Fibroblast of lung (primary cell): ENCODE measurements at regions not wholly inside any gene's neighbourhood (a gene's known extent, or its start where the extent isn't known, plus 50 kb on each side); places are given as distances from the start of the nearest gene placed in this dataset.
A peak's percentile ranks its signal among the peaks of the same experiment; 100 is the strongest.

Experiments
- DNase-seq, 2 donors: peaks; one replicate each; pipeline versions ENCODE4 v3.0.0 to v3.0.0-alpha.2; 2010; ENCODE audit warnings: low read depth in 2 of 2
- H2AFZ ChIP-seq: 2 replicates; pipeline ENCODE4 v1.5.1; 2012; ENCODE audit warnings: low read length, control low read depth, inconsistent platforms
- H3K27ac ChIP-seq: 2 replicates; pipeline ENCODE4 v1.5.1; 2011; ENCODE audit warnings: low read length, control low read depth; ENCODE audit not compliant: insufficient read depth
- H3K27me3 ChIP-seq: 2 replicates; pipeline ENCODE4 v1.5.1; 2011; ENCODE audit warnings: mild to moderate bottlenecking, low read length; ENCODE audit not compliant: control insufficient read depth, insufficient read depth
- H3K36me3 ChIP-seq: 2 replicates; pipeline ENCODE4 v1.5.1; 2011; ENCODE audit warnings: low read length; ENCODE audit not compliant: control insufficient read depth, insufficient read depth
- H3K4me1 ChIP-seq: 2 replicates; pipeline ENCODE4 v1.5.1; 2011; ENCODE audit warnings: low read length; ENCODE audit not compliant: control insufficient read depth, insufficient read depth; ENCODE audit errors: extremely low read depth
- H3K4me2 ChIP-seq: 2 replicates; pipeline ENCODE4 v1.5.1; 2011; ENCODE audit warnings: low read length, control low read depth; ENCODE audit not compliant: insufficient read depth; ENCODE audit errors: extremely low read depth
- H3K4me3 ChIP-seq, 4 experiments: fragments of 200-600 bp in 1 of 4; sonication (generic) in 1 of 4; replicated peaks in 1 of 4; 2 replicates each; pipeline ENCODE4 v1.5.1; 2011 to 2016; ENCODE audit warnings: low read length in 4 of 4, low read depth in 3 of 4, mild to moderate bottlenecking in 3 of 4, control low read depth in 2 of 4, inconsistent platforms in 1 of 4, mixed read lengths in 1 of 4; ENCODE audit not compliant: insufficient read depth in 1 of 4; ENCODE audit errors: control extremely low read depth in 1 of 4
- H3K79me2 ChIP-seq: 2 replicates; pipeline ENCODE4 v1.5.1; 2012; ENCODE audit warnings: mild to moderate bottlenecking, low read length, inconsistent platforms; ENCODE audit not compliant: control insufficient read depth, insufficient read depth
- H3K9ac ChIP-seq: 2 replicates; pipeline ENCODE4 v1.5.1; 2011; ENCODE audit warnings: mild to moderate bottlenecking, low read length, control low read depth; ENCODE audit not compliant: insufficient read depth
- H3K9me3 ChIP-seq: 2 replicates; pipeline ENCODE4 v1.5.1; 2012; ENCODE audit warnings: low read depth, low read length; ENCODE audit not compliant: control insufficient read depth, insufficient read depth
- H4K20me1 ChIP-seq: 2 replicates; pipeline ENCODE4 v1.5.1; 2011; ENCODE audit warnings: low read length; ENCODE audit not compliant: control insufficient read depth, insufficient read depth; ENCODE audit errors: extremely low read depth
- CTCF ChIP-seq, 2 donors: IDR thresholded peaks in 1 of 2; conservative IDR thresholded peaks in 1 of 2; 1 replicate in 1 of 2; 2 replicates in 1 of 2; pipeline ENCODE4 v1.5.1; 2011 to 2012; ENCODE audit warnings: low read length in 2 of 2, control low read depth in 1 of 2, inconsistent platforms in 1 of 2, low read depth in 1 of 2, mild to moderate bottlenecking in 1 of 2
- EZH2 ChIP-seq: IDR thresholded peaks from 2 replicates; pipeline ENCODE4 v1.5.1; 2012; ENCODE audit warnings: low read length, control low read depth, mild to moderate bottlenecking; ENCODE audit errors: missing control alignments

GRCh38 chr9:81071108-81071507, 618.2 kb downstream of the TLE1 start:
- no peak overlapping the region for H3K4me2 ChIP-seq
- no peaks in the 10 kb centered on the region for H3K27me3 ChIP-seq
- H3K27ac ChIP-seq = no peak overlapping the region
- H3K9ac ChIP-seq = no peak overlapping the region
- no peaks in the 10 kb centered on the region for H3K9me3 ChIP-seq
- no peaks in the 10 kb centered on the region for H3K4me1 ChIP-seq
- H4K20me1 ChIP-seq = no peaks in the 10 kb centered on the region
- no peaks in the 10 kb centered on the region for H3K79me2 ChIP-seq
- H3K4me3 ChIP-seq = no peak overlapping the region
- no peaks in the 10 kb centered on the region for H3K36me3 ChIP-seq
- TF ChIP-seq EZH2 = no peak
- TF ChIP-seq CTCF (conservative IDR thresholded peaks at IDR 0.05 in 1 of 2, IDR thresholded peaks at IDR 0.05 in 1 of 2; ENCODE audit: low read depth in 1 of 2, low read length in 2 of 2) = no peak
- peak in 1 of 2 donors; percentile 83 for DNase-seq
- H2AFZ ChIP-seq = no peak overlapping the region

GRCh38 chr9:81070689-81071088, 618.7 kb downstream of the TLE1 start:
- no peak overlapping the region for H3K4me3 ChIP-seq
- no peak overlapping the region for H3K4me2 ChIP-seq
- H3K9me3 ChIP-seq = no peaks in the 10 kb centered on the region
- H2AFZ ChIP-seq = no peak overlapping the region
- H3K79me2 ChIP-seq = no peaks in the 10 kb centered on the region
- no peaks in the 10 kb centered on the region for H3K36me3 ChIP-seq
- H3K27ac ChIP-seq = no peak overlapping the region
- DNase-seq = no peak
- H3K27me3 ChIP-seq = no peaks in the 10 kb centered on the region
- H4K20me1 ChIP-seq = no peaks in the 10 kb centered on the region
- no peak overlapping the region for H3K9ac ChIP-seq
- no peaks in the 10 kb centered on the region for H3K4me1 ChIP-seq
- TF ChIP-seq CTCF (conservative IDR thresholded peaks at IDR 0.05 in 1 of 2, IDR thresholded peaks at IDR 0.05 in 1 of 2; ENCODE audit: low read depth in 1 of 2, low read length in 2 of 2) (no peak), EZH2 (no peak)

GRCh38 chr9:81069923-81070322, 619.4 kb downstream of the TLE1 start:
- no peaks in the 10 kb centered on the region for H3K4me1 ChIP-seq
- DNase-seq = peak in 1 of 2 donors; percentile 85

More at GRCh38 chr9:81069923-81070322, 619.4 kb downstream of the TLE1 start:
- Histone ChIP-seq H2AFZ (no peak overlapping the region), H3K79me2 (no peaks in the 10 kb centered on the region), H4K20me1 (no peaks in the 10 kb centered on the region), H3K36me3 (no peaks in the 10 kb centered on the region), H3K4me3 (no peak overlapping the region), H3K4me2 (no peak overlapping the region), H3K27ac (no peak overlapping the region), H3K27me3 (no peaks in the 10 kb centered on the region), H3K9me3 (no peaks in the 10 kb centered on the region), H3K9ac (no peak overlapping the region)
- TF ChIP-seq EZH2 (no peak), CTCF (conservative IDR thresholded peaks at IDR 0.05 in 1 of 2, IDR thresholded peaks at IDR 0.05 in 1 of 2; ENCODE audit: low read depth in 1 of 2, low read length in 2 of 2) (no peak)
